MM.1S (cell line): ENCODE measurements at regions not wholly inside any gene's neighbourhood (a gene's known extent, or its start where the extent isn't known, plus 50 kb on each side); places are given as distances from the start of the nearest gene placed in this dataset.
"Not testable (repeated sequence)": the region's sequence is repeated elsewhere in the genome, so short reads cannot be mapped to it uniquely, and the experiment has no call there.

Source experiments
- DNase-seq: peaks from one replicate; pipeline ENCODE4 v3.0.0-alpha.2; 2015
- H2AFZ ChIP-seq: fragments of 300-600 bp; sonication (generic); 2 replicates; pipeline ENCODE4 v1.6.0; 2016; ENCODE audit warnings: antibody characterized with exemption, low read length
- H3F3A ChIP-seq: fragments of 300-600 bp; sonication (generic); 2 replicates; pipeline ENCODE4 v1.6.1; 2016; ENCODE audit warnings: mild to moderate bottlenecking, antibody characterized with exemption, low read length, moderate library complexity, mixed read lengths; ENCODE audit not compliant: insufficient read depth
- H3K27ac ChIP-seq: fragments of 300-600 bp; sonication (generic); 2 replicates; pipeline ENCODE4 v1.5.1; 2016; ENCODE audit warnings: mild to moderate bottlenecking, low read length
- H3K27me3 ChIP-seq: fragments of 300-600 bp; sonication (generic); replicated peaks from 2 replicates; pipeline ENCODE4 v1.6.0; 2016; ENCODE audit warnings: low read length; ENCODE audit not compliant: insufficient read depth
- H3K36me3 ChIP-seq: fragments of 300-600 bp; sonication (generic); replicated peaks from 2 replicates; pipeline ENCODE4 v1.6.1; 2016; ENCODE audit warnings: mild to moderate bottlenecking, low read length, mixed read lengths; ENCODE audit not compliant: insufficient read depth
- H3K4me1 ChIP-seq: fragments of 300-600 bp; sonication (generic); 2 replicates; pipeline ENCODE4 v1.6.1; 2016; ENCODE audit warnings: low read length, mixed read lengths
- H3K4me2 ChIP-seq: fragments of 300-600 bp; sonication (generic); 2 replicates; pipeline ENCODE4 v1.6.0; 2016; ENCODE audit warnings: low read depth, low read length
- H3K4me3 ChIP-seq: fragments of 300-600 bp; sonication (generic); 2 replicates; pipeline ENCODE4 v1.5.1; 2016; ENCODE audit warnings: low read length, mixed read lengths
- H3K79me2 ChIP-seq: fragments of 300-600 bp; sonication (generic); 2 replicates; pipeline ENCODE4 v1.6.1; 2016; ENCODE audit warnings: mixed run types, low read length, mixed read lengths
- H3K9ac ChIP-seq: fragments of 300-600 bp; sonication (generic); 2 replicates; pipeline ENCODE4 v1.6.1; 2016; ENCODE audit warnings: low read length, mixed read lengths
- H3K9me2 ChIP-seq: fragments of 300-600 bp; sonication (generic); replicated peaks from 2 replicates; pipeline ENCODE4 v1.6.1; 2016; ENCODE audit warnings: mild to moderate bottlenecking, low read length, mixed read lengths; ENCODE audit not compliant: insufficient read depth
- H3K9me3 ChIP-seq: fragments of 300-600 bp; sonication (generic); replicated peaks from 2 replicates; pipeline ENCODE4 v1.6.1; 2016; ENCODE audit warnings: mild to moderate bottlenecking, low read length, mixed read lengths; ENCODE audit not compliant: insufficient read depth
- H4K20me1 ChIP-seq: fragments of 300-600 bp; sonication (generic); 2 replicates; pipeline ENCODE4 v1.6.1; 2016; ENCODE audit warnings: mild to moderate bottlenecking, low read length, moderate library complexity, mixed read lengths; ENCODE audit not compliant: insufficient read depth
- EZH2 ChIP-seq: fragments of 300-600 bp; sonication (generic); optimal IDR thresholded peaks from 2 replicates; pipeline ENCODE3; 2017; ENCODE audit warnings: low read depth, mild to moderate bottlenecking, antibody characterized with exemption, low read length, mixed read lengths
- EZH2phosphoT487 ChIP-seq: fragments of 300-600 bp; sonication (generic); IDR thresholded peaks from 2 replicates; pipeline ENCODE4 v1.6.1; 2018; ENCODE audit warnings: antibody characterized with exemption, low read length
- TF ChIP-seq, protein P1 (sequence below): fragments of 300-600 bp; sonication (generic); IDR thresholded peaks from 2 replicates; pipeline ENCODE4 v1.5.1; 2016; ENCODE audit warnings: antibody characterized with exemption, low read length, mixed read lengths

DNA sequence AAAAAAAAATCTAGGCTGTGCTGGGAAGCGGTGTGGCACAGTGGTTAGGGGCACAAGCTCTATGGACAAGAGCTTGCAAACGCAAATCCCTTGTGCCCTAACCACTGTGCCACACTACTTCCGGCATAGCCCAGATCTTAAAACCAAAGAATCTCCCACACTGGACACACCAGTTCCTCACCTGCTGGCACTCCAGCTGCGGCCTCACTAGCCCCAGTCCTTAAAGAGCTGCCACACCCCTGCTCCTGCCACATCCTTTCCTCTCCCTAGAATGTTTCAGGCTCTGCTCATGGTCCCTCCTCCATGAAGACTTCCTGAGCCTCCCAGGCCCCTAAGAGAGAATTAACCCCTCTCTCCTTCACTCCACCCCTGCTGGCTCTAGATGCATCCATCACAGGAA, 71.8 kb upstream of the SRSF6 start:
- TF ChIP-seq, protein P1, sequence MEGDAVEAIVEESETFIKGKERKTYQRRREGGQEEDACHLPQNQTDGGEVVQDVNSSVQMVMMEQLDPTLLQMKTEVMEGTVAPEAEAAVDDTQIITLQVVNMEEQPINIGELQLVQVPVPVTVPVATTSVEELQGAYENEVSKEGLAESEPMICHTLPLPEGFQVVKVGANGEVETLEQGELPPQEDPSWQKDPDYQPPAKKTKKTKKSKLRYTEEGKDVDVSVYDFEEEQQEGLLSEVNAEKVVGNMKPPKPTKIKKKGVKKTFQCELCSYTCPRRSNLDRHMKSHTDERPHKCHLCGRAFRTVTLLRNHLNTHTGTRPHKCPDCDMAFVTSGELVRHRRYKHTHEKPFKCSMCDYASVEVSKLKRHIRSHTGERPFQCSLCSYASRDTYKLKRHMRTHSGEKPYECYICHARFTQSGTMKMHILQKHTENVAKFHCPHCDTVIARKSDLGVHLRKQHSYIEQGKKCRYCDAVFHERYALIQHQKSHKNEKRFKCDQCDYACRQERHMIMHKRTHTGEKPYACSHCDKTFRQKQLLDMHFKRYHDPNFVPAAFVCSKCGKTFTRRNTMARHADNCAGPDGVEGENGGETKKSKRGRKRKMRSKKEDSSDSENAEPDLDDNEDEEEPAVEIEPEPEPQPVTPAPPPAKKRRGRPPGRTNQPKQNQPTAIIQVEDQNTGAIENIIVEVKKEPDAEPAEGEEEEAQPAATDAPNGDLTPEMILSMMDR: no peak
- no peak for TF ChIP-seq EZH2phosphoT487
- no peak for TF ChIP-seq EZH2
- Histone ChIP-seq H4K20me1 (no peaks in the 10 kb centered on the region), H3K79me2 (no peaks in the 10 kb centered on the region), H3K9me3 (no peaks in the 10 kb centered on the region), H3F3A (no peaks in the 10 kb centered on the region), H3K9me2 (no peaks in the 10 kb centered on the region), H3K9ac (no peak overlapping the region), H3K27me3 (no peaks in the 10 kb centered on the region), H3K4me1 (no peaks in the 10 kb centered on the region), H3K4me3 (no peak overlapping the region), H3K36me3 (no peaks in the 10 kb centered on the region), H3K27ac (no peak overlapping the region), H3K4me2 (no peak overlapping the region), H2AFZ (no peak overlapping the region)
- DNase-seq: no peak

DNA sequence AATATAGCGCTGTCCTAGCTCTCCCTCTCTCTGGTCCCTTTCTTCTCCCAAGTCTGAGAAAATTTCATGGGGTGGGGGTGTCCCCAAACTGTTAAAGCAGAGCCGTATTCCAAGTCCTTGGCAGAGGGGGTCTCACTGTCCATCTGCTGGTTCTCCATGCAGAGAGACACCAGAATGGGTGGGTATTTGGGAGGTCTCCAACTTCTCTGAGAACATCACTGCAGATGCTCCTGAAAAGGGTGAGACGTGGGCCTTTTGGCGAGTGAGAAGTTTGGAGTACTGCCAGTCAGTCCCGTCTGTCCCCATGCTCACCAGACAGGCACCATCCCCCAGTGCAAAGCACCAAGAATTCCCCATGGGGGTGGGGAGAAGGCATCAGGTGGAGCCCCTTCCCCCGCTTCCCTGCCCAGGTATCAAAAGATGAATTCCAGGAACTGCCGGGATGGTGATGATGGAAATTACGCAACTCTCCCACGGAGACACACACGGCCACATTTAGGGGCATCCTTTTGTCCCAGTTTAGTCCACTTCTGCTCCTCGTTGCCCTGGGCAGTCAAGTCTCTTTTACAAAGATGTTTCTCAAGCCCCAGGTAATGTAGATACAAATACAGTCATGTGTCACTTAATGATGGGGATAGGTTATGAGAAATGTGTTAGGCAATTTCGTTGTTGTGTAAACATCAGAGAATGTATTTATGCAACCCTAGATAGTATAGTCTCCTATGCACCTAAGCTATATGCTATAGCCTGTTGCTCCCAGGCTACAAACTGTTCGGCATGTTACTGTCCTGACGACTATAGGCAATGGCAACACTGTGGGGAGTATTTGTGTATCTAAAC, 73.4 kb upstream of the SRSF6 start:
- TF ChIP-seq EZH2: no peak
- TF ChIP-seq EZH2phosphoT487: no peak
- TF ChIP-seq, protein P1: no peak
- no peak overlapping the region for H3K4me3 ChIP-seq
- no peaks in the 10 kb centered on the region for H3K9me3 ChIP-seq

DNA sequence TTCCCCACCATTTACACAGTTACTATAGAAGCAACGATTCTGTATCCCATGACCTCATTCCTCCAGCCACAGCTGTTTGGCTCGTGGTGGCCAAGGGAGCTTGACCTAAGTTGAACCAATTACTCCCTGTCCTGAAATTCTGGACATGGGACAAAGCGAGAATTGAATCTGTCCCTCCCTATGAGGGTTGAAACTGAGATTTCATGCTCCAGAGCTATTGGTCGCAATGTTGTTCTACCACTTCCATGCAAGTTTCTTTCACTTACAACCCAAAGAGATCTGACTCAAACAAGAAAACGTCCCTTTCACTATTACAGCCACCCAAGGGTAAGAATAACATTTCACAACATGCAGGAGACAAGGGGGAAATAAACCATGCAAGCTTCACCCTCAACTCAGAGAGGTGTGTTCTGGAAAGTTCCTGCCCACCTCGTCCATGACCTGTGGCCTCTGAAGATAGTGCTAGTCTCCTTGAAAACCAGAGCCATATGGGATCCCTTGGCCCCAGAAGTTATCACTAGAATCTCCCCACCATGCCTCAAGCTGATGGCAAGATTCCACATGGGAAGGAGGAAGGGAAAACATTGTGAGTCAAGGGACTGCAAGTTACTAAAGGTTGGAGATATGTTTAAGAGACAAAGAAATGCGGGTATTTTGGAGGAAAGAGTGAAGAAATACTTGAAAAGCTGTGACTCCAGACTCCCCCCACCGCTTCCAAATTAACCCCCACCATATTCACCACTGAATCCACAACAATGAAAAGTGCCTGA, 74.5 kb upstream of the SRSF6 start:
- H3K9me3 ChIP-seq: no peaks in the 10 kb centered on the region
- no peak for DNase-seq

More for the DNA sequence above, 73.4 kb upstream of the SRSF6 start:
- Histone ChIP-seq H3K36me3 (no peaks in the 10 kb centered on the region), H3K9ac (no peak overlapping the region), H3K79me2 (no peaks in the 10 kb centered on the region), H3K9me2 (no peaks in the 10 kb centered on the region), H3K27me3 (no peaks in the 10 kb centered on the region), H2AFZ (no peak overlapping the region), H3K27ac (no peak overlapping the region), H3K4me2 (no peak overlapping the region), H4K20me1 (no peaks in the 10 kb centered on the region), H3K4me1 (no peaks in the 10 kb centered on the region), H3F3A (no peaks in the 10 kb centered on the region)
- no peak for DNase-seq

DNA sequence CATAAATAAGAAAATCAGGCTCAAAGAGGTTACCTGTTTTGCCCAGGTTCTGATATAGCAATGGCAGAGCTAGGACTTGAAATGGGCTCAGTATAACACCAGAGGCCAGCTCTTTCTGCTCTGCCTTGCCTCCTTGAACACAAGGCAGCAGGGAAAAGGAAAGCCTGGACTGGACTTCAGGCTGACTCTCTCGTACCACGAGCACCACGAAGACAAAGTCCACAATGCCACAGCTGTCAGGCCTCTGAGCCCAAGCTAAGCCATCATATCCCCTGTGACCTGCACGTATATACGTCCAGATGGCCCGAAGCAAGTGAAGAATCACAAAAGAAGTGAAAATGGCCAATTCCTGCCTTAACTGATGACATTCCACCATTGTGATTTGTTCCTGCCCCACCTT, 75.6 kb upstream of the SRSF6 start:
- H4K20me1 ChIP-seq, H3K27ac ChIP-seq, H3F3A ChIP-seq, H3K4me3 ChIP-seq, H3K9ac ChIP-seq, H3K36me3 ChIP-seq, H3K4me1 ChIP-seq, H2AFZ ChIP-seq, H3K9me3 ChIP-seq, DNase-seq, H3K9me2 ChIP-seq, H3K27me3 ChIP-seq, H3K79me2 ChIP-seq, H3K4me2 ChIP-seq: not testable (repeated sequence)

More for the DNA sequence above, 74.5 kb upstream of the SRSF6 start:
- TF ChIP-seq, protein P1: no peak
- TF ChIP-seq EZH2 (no peak), EZH2phosphoT487 (no peak)
- Histone ChIP-seq H3K27me3 (no peaks in the 10 kb centered on the region), H3K4me3 (no peak overlapping the region), H3K27ac (no peak overlapping the region), H4K20me1 (no peaks in the 10 kb centered on the region), H3K9me2 (no peaks in the 10 kb centered on the region), H3K4me2 (no peak overlapping the region), H3K36me3 (no peaks in the 10 kb centered on the region), H2AFZ (no peak overlapping the region), H3K79me2 (no peaks in the 10 kb centered on the region), H3F3A (no peaks in the 10 kb centered on the region), H3K9ac (no peak overlapping the region), H3K4me1 (no peaks in the 10 kb centered on the region)

DNA sequence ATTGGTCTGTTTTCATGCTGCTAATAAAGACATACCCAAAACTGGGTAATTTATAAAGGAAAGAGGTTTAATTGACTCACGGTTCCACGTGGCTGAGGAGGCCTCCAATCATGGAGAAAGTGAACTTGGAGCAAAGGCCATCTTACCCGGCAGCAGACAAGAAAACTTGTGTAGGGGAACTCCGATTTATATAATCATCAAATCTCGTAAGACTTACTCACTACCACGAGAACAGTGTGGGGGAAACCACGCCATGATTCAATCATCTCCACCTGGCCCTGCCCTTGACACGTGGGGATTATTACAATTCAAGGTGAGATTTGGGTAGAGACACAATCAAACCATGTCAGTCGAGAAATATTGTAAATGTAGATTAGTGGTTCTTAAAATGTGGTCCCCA, 76.2 kb upstream of the SRSF6 start:
- not testable (repeated sequence) for H3K4me2 ChIP-seq, H3K9me2 ChIP-seq, H3K4me1 ChIP-seq, DNase-seq, H3K9ac ChIP-seq, H3F3A ChIP-seq, H2AFZ ChIP-seq, H3K9me3 ChIP-seq, H4K20me1 ChIP-seq, H3K27ac ChIP-seq, H3K27me3 ChIP-seq, H3K79me2 ChIP-seq, H3K4me3 ChIP-seq, H3K36me3 ChIP-seq
